CD4-positive, alpha-beta memory T cell (primary cell): ENCODE measurements at regions not wholly inside any gene's neighbourhood (a gene's known extent, or its start where the extent isn't known, plus 50 kb on each side); places are given as distances from the start of the nearest gene placed in this dataset.
"Not testable (repeated sequence)": the region's sequence is repeated elsewhere in the genome, so short reads cannot be mapped to it uniquely, and the experiment has no call there.

Source experiments
- CTCF ChIA-PET: fragments of 350-600 bp; sonication (Branson Sonifier 250); formaldehyde crosslinking; loops from one replicate; lab custom pipeline; 2021; ENCODE audit warnings: inconsistent platforms; ENCODE audit not compliant: partially characterized antibody; lab: Charles Lee
- POLR2A ChIA-PET: fragments of 350-600 bp; sonication (Branson Sonifier 250); formaldehyde crosslinking; loops from one replicate; lab custom pipeline; 2021; ENCODE audit not compliant: partially characterized antibody; lab: Charles Lee
- DNase-seq, 5 donors: peaks; one replicate each; pipeline versions ENCODE4 v3.0.0 to v3.0.0-alpha.2; 2020 to 2022; ENCODE audit warnings: mixed read lengths in 1 of 5
- H3K27ac ChIP-seq: one replicate; pipeline ENCODE4 v1.7.0; 2013; ENCODE audit warnings: low read depth, low read length
- H3K27me3 ChIP-seq: 2 replicates; pipeline ENCODE4 v1.7.0; 2013; ENCODE audit warnings: mild to moderate bottlenecking, low read length, moderate library complexity; ENCODE audit not compliant: insufficient read depth
- H3K36me3 ChIP-seq: 2 replicates; pipeline ENCODE4 v1.7.0; 2013; ENCODE audit warnings: mild to moderate bottlenecking, low read length, moderate library complexity; ENCODE audit not compliant: insufficient read depth
- H3K4me1 ChIP-seq: 2 replicates; pipeline ENCODE4 v1.7.0; 2013; ENCODE audit warnings: mild to moderate bottlenecking, low read length, moderate library complexity; ENCODE audit not compliant: insufficient read depth
- H3K4me3 ChIP-seq, 2 donors: one replicate each; pipeline ENCODE4 v1.7.0; 2013; ENCODE audit warnings: low read length in 2 of 2, mild to moderate bottlenecking in 1 of 2
- H3K9me3 ChIP-seq, 2 donors: one replicate each; pipeline ENCODE4 v1.7.0; 2013; ENCODE audit warnings: low read length in 2 of 2, control low read depth in 1 of 2; ENCODE audit not compliant: control insufficient read depth in 1 of 2
- H3K27ac Mint-ChIP-seq, 7 donors: one replicate each; pipeline ENCODE4 v1.8.0; 2020 to 2021; ENCODE audit warnings: mixed read lengths in 7 of 7, mild to moderate bottlenecking in 6 of 7, inconsistent platforms in 3 of 7, moderate library complexity in 3 of 7
- H3K27me3 Mint-ChIP-seq, 2 donors: one replicate each; pipeline ENCODE4 v1.8.0; 2020 to 2021; ENCODE audit warnings: mixed read lengths in 2 of 2
- H3K36me3 Mint-ChIP-seq, 2 donors: one replicate each; pipeline ENCODE4 v1.8.0; 2020 to 2021; ENCODE audit warnings: mixed read lengths in 2 of 2, inconsistent platforms in 1 of 2, mild to moderate bottlenecking in 1 of 2
- H3K4me1 Mint-ChIP-seq, 4 donors: one replicate each; pipeline ENCODE4 v1.8.0; 2020 to 2021; ENCODE audit warnings: mixed read lengths in 4 of 4, mild to moderate bottlenecking in 1 of 4
- H3K4me3 Mint-ChIP-seq, 8 donors: one replicate each; pipeline ENCODE4 v1.8.0; 2020 to 2021; ENCODE audit warnings: mixed read lengths in 8 of 8, mild to moderate bottlenecking in 7 of 8, moderate library complexity in 6 of 8, inconsistent platforms in 3 of 8
- H3K9me3 Mint-ChIP-seq, 8 donors: one replicate each; pipeline ENCODE4 v1.8.0; 2020 to 2021; ENCODE audit warnings: mixed read lengths in 8 of 8, mild to moderate bottlenecking in 5 of 8, inconsistent platforms in 3 of 8, moderate library complexity in 1 of 8
- intact Hi-C: fragments of 100-400 bp; cut with micrococcal nuclease; formaldehyde crosslinking; loops from one replicate; pipeline ENCODE4 v1.15.1; 2023

GRCh38 chr3:181609030-181609767 lies 102.5 kb upstream of the SOX2 start:
- CTCF ChIA-PET, result no interaction called here
- intact Hi-C loops, result no loop called here
- Histone ChIP-seq H3K27ac (no peak overlapping the region), H3K4me1 (no peaks in the 10 kb centered on the region), H3K4me3 (no peak overlapping the region), H3K27me3 (no peaks in the 10 kb centered on the region), H3K9me3 (no peaks in the 10 kb centered on the region), H3K36me3 (no peaks in the 10 kb centered on the region)
- Mint-ChIP-seq H3K9me3 (peaks cover 0 to 8% (median 3%) of the 10 kb centered on the region in 8 donors), H3K27ac (no peak overlapping the region), H3K4me1 (no peaks in the 10 kb centered on the region), H3K27me3 (no peaks in the 10 kb centered on the region), H3K36me3 (no peaks in the 10 kb centered on the region), H3K4me3 (no peak overlapping the region)
- POLR2A ChIA-PET, result no interaction called here
- DNase-seq, result no peak

GRCh38 chr3:181604267-181604666 lies 107.5 kb upstream of the SOX2 start:
- no peaks in the 10 kb centered on the region for H3K27me3 Mint-ChIP-seq
- DNase-seq, result no peak
- no peak overlapping the region for H3K27ac ChIP-seq
- POLR2A ChIA-PET, result no interaction called here
- no peaks in the 10 kb centered on the region for H3K36me3 ChIP-seq
- no peak overlapping the region for H3K27ac Mint-ChIP-seq
- H3K9me3 Mint-ChIP-seq, result peaks cover 0 to 19% (median 9%) of the 10 kb centered on the region in 8 donors
- no peaks in the 10 kb centered on the region for H3K4me1 ChIP-seq
- CTCF ChIA-PET, result no interaction called here
- no peak overlapping the region for H3K4me3 ChIP-seq
- no peaks in the 10 kb centered on the region for H3K27me3 ChIP-seq
- no peaks in the 10 kb centered on the region for H3K36me3 Mint-ChIP-seq
- no peaks in the 10 kb centered on the region for H3K9me3 ChIP-seq
- H3K4me1 Mint-ChIP-seq, result no peaks in the 10 kb centered on the region
- H3K4me3 Mint-ChIP-seq, result no peak overlapping the region
- intact Hi-C loops, result no loop called here

- Mint-ChIP-seq H3K4me3 (no peak overlapping the region), H3K27me3 (no peaks in the 10 kb centered on the region), H3K4me1 (no peaks in the 10 kb centered on the region), H3K27ac (no peak overlapping the region), H3K36me3 (no peaks in the 10 kb centered on the region), H3K9me3 (peaks cover 0 to 48% (median 22%) of the 10 kb centered on the region in 8 donors)
- CTCF ChIA-PET, result no interaction called here
- Histone ChIP-seq H3K9me3 (no peaks in the 10 kb centered on the region), H3K36me3 (no peaks in the 10 kb centered on the region), H3K4me3 (no peak overlapping the region), H3K4me1 (no peaks in the 10 kb centered on the region), H3K27me3 (no peaks in the 10 kb centered on the region), H3K27ac (no peak overlapping the region)
- no peak for DNase-seq
- intact Hi-C loops, result no loop called here
- POLR2A ChIA-PET, result no interaction called here
These were observed 115.6 kb upstream of the SOX2 start for GRCh38 chr3:181596126-181596525.

GRCh38 chr3:181590939-181591338 lies 120.8 kb upstream of the SOX2 start:
- peaks cover 4 to 61% (median 40%) of the 10 kb centered on the region in 8 donors for H3K9me3 Mint-ChIP-seq
- intact Hi-C loops, CTCF ChIA-PET, DNase-seq, H3K27ac ChIP-seq, H3K27me3 ChIP-seq, H3K27me3 Mint-ChIP-seq, H3K4me3 Mint-ChIP-seq, H3K4me3 ChIP-seq, H3K4me1 Mint-ChIP-seq, POLR2A ChIA-PET, H3K9me3 ChIP-seq, H3K27ac Mint-ChIP-seq, H3K36me3 ChIP-seq, H3K4me1 ChIP-seq, H3K36me3 Mint-ChIP-seq: not testable (repeated sequence)

GRCh38 chr3:181582619-181583018 lies 129.1 kb upstream of the SOX2 start:
- no peaks in the 10 kb centered on the region for H3K27me3 ChIP-seq
- Mint-ChIP-seq H3K4me3 (no peak overlapping the region), H3K27me3 (no peaks in the 10 kb centered on the region), H3K4me1 (no peaks in the 10 kb centered on the region), H3K36me3 (no peaks in the 10 kb centered on the region), H3K9me3 (peaks cover 0 to 26% (median 11%) of the 10 kb centered on the region in 8 donors), H3K27ac (no peak overlapping the region)
- H3K4me3 ChIP-seq, result no peak overlapping the region
- CTCF ChIA-PET, result no interaction called here
- no peaks in the 10 kb centered on the region for H3K36me3 ChIP-seq
- no peak for DNase-seq
- H3K9me3 ChIP-seq, result no peaks in the 10 kb centered on the region
- no peak overlapping the region for H3K27ac ChIP-seq
- intact Hi-C loops, result no loop called here
- POLR2A ChIA-PET, result no interaction called here
- H3K4me1 ChIP-seq, result no peaks in the 10 kb centered on the region

- DNase-seq, result no peak
- H3K4me1 ChIP-seq, result no peaks in the 10 kb centered on the region
- no peaks in the 10 kb centered on the region for H3K4me1 Mint-ChIP-seq
- no peaks in the 10 kb centered on the region for H3K27me3 ChIP-seq
- no peaks in the 10 kb centered on the region for H3K27me3 Mint-ChIP-seq
- no peak overlapping the region for H3K27ac ChIP-seq
- ChIA-PET CTCF (no interaction called here), POLR2A (no interaction called here)
- H3K36me3 ChIP-seq, result no peaks in the 10 kb centered on the region
- H3K27ac Mint-ChIP-seq, result no peak overlapping the region
- peaks cover 0 to 16% (median 7%) of the 10 kb centered on the region in 8 donors for H3K9me3 Mint-ChIP-seq
- intact Hi-C loops, result no loop called here
- H3K4me3 ChIP-seq, result no peak overlapping the region
- no peaks in the 10 kb centered on the region for H3K9me3 ChIP-seq
- H3K36me3 Mint-ChIP-seq, result no peaks in the 10 kb centered on the region
- no peak overlapping the region for H3K4me3 Mint-ChIP-seq
These were observed 130.1 kb upstream of the SOX2 start for GRCh38 chr3:181581656-181582055.

- Mint-ChIP-seq H3K27me3 (no peaks in the 10 kb centered on the region), H3K4me1 (no peaks in the 10 kb centered on the region), H3K36me3 (no peaks in the 10 kb centered on the region), H3K27ac (no peak overlapping the region), H3K9me3 (peaks cover 0 to 16% (median 5%) of the 10 kb centered on the region in 8 donors), H3K4me3 (no peak overlapping the region)
- ChIA-PET POLR2A (no interaction called here), CTCF (no interaction called here)
- Histone ChIP-seq H3K4me1 (no peaks in the 10 kb centered on the region), H3K4me3 (no peak overlapping the region), H3K27ac (no peak overlapping the region), H3K27me3 (no peaks in the 10 kb centered on the region), H3K36me3 (no peaks in the 10 kb centered on the region), H3K9me3 (no peaks in the 10 kb centered on the region)
- intact Hi-C loops, result no loop called here
- DNase-seq, result no peak
These were observed 133.0 kb upstream of the SOX2 start for GRCh38 chr3:181578743-181579142.
